GM21367 (cell line): ENCODE measurements at regions not wholly inside any gene's neighbourhood (a gene's known extent, or its start where the extent isn't known, plus 50 kb on each side); places are given as distances from the start of the nearest gene placed in this dataset.
"Not testable (repeated sequence)": the region's sequence is repeated elsewhere in the genome, so short reads cannot be mapped to it uniquely, and the experiment has no call there.

Experiments
- ATAC-seq: cut with Tn5 transposase; IDR thresholded peaks from one replicate; pipeline ENCODE4 v1.9.1; 2021; ENCODE audit not compliant: unreplicated experiment

DNA sequence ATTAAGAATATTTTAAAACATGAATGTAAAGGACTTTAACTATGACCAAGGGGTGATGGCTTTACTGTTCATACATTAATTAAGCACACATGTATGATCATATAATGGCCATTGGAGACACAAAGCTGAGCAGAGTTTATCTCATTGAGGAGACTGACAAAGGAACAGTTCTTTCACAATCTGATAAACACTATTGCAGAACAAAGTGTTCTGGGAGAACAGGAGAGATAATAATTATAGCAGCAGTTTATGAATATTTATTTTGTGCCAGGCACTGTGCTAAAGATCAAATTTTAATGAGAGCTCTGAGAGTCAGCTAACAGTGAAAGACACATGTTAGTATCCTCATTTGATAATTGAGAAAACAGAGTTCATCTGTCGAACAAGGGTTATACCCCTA is 242.4 kb upstream of the NR3C2 start:
- no peak for ATAC-seq

DNA sequence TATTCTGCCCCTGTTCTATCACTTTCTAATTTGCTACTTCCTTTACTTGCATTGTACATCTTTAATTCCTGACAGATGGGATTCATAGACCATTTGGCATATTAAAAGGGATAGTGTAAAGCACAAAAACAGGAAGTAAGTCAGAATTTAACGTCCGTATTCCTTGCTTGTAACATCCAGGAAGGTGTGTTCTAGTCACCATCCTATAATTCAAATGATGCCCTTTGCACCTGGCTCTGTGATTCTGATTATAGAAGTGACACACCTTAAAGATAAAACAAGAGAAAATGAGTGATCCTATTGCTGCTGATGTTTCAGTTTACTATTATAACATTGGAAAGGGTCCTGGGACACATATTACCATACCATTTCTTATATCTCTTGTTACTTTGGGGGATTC is 238.7 kb upstream of the NR3C2 start:
- ATAC-seq: no peak

DNA sequence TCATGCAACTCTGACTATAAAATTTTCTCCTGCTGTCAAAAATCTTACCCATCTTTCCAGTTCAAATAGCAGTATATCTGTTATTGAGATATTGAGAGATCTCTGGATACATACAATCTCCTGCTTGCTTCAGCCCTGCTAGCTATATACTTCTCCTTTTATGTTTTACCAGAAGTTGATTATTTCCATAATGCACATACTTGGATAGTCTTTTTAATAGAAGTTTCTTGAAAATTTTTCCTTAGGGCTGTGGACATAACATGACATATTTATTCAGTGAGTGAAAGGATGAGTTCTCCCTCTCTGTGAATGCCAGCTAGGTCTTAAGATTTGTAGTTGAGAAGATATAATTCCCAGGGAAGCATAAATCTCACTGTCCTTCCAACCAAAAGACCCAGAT is 234.1 kb upstream of the NR3C2 start:
- no peak for ATAC-seq

DNA sequence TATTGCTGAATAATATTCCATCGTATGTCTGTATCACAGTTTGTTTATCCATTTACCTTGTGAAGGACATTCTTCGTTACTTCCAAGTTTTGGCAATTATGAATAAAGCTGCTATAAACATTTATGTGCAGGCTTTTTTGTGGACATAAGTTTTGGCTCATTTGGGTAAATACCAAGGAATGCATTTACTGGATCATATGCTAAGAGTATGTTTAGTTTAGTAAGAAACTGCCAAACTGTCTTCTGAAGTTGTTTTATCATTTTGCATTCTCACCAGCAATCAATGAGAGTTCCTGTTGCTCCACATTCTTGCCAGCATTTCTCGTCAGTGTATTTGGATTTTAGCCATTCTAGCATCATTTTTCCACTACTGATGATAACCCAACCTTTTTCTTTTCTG is 232.7 kb upstream of the NR3C2 start:
- no peak for ATAC-seq

DNA sequence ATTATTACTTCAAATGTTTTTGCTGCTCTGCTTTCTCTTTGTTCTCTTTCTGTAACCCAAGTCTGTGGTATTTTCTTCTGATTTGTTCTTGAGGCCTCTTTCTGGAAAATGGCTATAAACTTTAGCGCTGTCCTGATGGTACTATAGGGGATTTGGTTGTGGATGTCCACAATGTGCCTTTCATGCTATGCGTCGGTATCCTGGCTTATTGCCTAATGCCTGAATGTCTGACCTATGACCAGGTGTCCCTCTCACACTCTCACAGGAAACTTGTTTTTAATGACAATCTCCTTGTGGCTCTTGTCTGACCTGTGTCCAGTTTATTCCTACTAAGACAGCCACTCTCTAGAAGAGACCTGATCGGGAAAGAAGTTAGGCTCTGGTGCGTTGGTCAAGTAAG is 222.4 kb upstream of the NR3C2 start:
- ATAC-seq: no peak

DNA sequence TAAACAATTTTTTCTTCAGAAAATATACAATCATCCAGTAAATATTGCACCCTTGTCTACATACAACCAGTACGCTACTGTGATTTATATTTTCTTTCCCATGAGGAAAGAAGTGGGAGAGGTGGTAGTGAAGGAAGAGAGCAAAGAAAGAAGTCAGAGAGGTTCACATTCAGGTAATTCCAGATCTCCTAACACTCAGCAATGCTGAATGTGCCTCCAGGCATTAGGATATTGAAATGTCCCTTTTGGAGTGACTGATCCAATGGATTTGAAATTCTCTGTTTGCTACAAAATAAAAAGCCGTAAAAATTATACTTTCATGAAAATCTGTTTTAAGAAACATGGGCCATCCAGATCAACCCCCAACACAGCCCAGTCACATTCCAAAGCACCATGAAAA is 211.9 kb upstream of the NR3C2 start:
- no peak for ATAC-seq

DNA sequence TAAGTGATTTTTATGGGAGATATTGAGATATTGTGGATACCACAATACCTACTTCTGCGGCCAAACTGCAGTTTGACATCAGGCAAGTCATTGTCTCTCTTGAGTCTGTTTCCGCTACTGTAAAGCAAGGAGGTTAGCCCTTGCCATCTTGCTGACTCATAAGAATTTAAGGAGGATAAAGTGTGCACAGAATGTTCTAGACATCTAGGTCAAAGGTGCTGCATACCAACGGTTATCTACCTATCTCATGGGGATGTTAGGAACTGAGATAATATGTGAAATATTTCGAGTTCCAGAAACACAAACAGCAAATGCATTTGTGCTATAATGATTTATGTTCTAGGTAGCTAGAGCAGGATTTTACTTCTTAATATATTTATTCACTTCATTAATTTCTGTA is 211.5 kb upstream of the NR3C2 start:
- ATAC-seq: no peak

DNA sequence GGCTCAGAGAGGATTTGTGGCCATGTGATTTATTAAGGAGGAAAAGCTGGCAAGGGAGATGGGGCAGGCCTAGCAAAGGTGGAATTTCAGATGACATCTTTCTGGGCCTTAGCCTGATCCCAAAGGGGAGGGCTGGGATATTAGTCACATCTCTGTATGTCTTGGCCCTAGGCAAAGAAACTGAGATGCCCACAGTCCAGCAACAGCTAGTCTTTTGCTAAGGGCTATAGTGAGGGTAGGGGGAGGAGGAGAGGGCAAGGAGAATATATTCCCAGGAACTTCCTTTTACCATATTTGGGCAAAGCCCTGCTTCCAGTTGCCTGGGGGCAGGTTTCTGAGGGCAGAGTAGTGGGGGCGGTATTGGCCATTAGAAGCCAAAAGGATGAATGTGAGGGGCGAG is 209.8 kb upstream of the NR3C2 start:
- ATAC-seq: no peak

DNA sequence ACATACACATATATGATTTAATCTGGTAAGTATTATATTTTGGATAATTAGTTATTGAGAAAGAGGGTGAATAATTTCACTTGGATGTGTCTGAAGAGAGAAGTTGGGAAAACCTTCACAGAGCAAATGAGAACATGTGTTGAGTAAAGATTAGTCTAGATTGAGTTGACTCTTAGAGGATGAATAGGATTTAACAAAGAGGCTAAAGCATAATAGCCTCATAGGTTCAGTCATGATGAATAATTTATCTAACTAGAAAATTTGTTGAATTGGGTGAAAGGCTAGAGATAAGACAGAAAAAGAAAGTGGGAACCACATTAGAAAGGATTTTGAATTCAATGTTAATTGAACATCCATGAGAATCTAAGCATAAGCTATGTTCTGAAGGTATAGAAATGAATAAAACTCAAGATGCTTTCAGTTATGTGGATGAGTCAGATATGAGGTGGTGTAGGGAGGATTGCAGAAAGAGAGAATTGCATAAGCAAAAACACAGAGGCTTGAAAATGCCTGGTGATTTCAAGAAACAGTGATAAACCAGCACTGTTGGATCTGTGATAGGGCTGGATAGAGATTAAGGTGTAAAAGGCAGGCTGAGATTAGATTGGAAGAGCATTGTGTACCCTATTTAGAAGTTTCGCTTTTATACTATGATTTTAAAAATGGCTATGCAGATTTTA is 207.6 kb upstream of the NR3C2 start:
- no peak for ATAC-seq

DNA sequence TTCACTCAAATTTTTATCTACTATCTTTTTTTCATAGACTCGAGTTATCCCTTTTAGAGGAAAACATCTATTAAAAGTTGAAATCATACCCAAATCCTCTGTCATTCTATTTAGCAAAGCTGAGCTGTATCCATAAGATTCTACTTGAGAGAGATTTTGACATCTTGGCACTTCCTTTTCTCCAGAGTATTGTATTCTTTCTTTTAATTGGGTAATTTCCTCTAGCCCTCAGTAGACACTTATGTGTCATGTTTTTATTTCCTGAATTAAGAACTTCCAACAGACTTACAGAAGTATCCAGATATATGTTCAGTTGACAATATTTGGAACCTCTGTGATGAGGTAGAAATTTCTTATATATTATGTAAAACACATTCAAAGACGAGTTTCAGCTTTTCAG is 201.6 kb upstream of the NR3C2 start:
- ATAC-seq: no peak

DNA sequence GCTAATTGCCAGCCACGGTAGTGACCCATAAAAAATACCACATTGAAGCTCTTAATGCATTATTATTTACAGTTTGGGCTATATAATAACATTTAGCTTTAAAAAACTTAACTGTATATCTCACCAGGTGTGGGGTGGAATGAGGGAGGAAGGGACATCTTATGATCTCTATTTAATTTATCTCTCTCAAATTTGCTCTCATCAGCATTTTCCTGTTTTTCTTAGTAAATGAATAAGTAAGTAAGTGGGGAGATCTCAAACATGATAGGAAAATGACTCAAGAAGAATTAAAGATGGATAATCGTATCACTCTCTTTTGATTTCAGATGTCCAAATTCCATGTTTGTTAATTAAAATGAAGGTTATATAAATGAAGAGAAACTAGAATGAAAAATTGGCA is 200.7 kb upstream of the NR3C2 start:
- no peak for ATAC-seq

DNA sequence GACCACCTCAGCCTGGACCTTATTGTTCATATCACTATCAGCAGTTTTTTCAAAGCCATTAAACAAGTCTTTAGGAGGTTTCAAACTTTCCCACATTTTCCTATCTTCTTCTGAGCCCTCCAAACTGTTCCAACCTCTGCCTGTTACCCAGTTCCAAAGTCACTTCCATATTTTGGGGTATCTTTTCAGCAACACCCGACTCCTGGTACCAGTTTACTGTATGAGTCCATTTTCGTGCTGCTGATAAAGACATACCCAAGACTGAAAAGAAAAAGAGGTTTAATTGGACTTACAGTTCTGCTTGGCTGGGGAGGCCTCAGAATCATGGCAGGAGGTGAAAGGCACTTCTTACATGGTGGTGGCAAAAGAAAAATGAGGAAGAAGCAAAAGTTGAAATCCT is 195.9 kb upstream of the NR3C2 start:
- not testable (repeated sequence) for ATAC-seq

DNA sequence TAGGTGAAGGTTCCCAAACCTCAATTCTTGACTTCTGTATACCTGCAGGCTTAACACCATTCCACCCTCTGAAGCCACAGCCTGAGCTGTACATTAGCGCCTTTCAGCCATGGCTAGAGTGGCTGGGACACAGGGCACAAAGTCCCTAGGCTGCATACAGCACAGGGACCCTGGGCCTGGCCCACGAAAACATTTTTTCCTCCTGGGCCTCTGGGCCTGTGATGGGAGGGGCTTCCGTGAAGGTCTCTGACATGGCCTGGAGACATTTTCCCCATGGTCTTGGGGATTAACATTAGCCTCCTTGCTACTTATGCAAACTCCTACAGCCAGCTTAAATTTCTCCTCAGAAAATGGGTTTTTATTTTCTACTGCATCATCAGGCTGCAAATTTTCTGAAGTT is 195.2 kb upstream of the NR3C2 start:
- ATAC-seq: not testable (repeated sequence)

DNA sequence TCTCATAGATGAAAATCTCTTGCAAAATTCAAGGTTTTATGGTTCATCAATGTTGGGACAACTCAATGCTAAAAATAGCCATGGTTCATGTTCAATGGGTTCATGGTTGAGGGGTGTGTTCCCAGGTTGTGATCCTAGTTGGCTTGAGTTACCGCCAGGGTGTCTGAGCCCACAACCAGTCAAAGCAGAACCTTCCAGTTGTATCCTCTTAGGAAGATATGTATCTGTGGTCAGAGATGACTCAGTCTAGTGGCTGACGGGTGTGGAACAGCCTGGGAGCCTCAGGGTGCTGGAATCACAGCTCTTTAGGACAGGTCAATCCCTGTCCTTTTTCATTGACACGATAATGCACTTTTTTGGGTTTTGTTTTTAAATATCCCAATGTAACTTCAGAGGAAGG is 192.3 kb upstream of the NR3C2 start:
- no peak for ATAC-seq

DNA sequence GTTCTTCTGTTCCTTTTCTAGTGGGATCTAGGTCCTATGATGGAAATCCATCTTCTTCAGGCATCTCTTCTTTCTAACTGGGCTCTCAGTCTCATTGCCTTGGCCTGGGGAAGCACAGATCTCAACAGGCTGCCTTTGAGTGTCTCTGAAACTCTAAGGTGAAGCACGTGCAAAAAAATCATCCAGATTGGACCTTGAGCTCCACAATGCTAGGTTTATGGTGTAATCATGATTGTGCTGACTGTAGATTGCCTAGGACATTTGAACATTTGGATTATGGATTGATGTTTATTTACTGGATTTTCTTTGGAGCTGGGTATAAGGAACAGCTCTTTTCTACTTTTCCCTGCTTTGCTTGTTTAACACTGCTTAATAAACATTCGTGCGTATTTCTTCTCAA is 191.5 kb upstream of the NR3C2 start:
- ATAC-seq: no peak

DNA sequence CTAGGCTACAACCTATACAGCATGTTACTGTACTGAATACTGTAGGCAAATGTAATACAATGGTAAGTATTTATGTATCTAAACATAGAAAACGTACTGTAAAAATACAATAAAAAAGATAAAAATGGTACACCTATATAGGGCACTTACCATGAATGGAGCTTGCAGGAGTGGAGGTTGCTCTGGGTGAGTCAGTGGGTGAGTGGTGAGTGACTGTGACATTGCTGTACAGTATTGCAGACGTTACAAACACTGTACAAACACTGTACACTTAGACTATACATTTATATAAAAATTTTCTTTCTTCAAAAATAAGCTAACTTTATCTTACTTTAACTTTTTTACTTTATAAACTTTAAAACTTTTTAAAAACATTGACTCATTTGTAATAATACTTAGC is 190.3 kb upstream of the NR3C2 start:
- no peak for ATAC-seq

DNA sequence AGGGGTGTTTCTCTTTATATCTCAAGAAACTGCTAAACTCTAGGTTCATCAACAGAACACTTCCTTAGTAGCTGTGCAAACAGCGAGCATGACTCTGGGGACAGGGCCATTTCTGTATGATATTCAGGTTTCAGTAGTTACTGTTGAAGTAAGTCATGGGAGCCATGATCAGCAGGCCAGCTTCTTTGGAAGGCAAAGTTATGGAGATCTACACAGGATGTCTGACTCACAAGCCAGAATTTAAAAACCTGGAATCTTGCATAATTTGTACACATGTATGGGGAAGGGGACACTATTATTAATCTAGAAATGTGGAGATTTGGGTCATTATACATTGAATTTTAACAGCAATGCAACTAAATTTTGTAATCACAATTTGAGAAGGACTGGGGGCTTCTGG is 187.8 kb upstream of the NR3C2 start:
- no peak for ATAC-seq

DNA sequence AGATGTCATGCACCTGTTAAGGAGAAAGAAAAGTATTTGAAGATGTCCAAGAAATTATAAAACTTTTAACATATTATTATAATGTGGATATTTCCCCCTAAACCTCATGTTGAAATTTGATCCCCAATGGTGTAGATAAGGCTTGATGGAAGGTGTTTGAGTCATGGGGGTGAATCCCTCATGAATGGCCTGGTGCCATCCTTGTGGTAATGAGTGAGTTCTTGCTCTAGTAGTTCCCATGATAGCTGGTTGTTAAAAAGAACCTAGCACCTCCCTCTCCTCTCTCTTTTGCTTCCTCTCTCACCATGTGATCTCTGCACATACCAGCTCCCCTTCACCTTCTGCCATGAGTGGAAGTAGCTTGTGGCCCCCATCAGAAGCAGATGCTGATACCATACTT is 176.6 kb upstream of the NR3C2 start:
- no peak for ATAC-seq

DNA sequence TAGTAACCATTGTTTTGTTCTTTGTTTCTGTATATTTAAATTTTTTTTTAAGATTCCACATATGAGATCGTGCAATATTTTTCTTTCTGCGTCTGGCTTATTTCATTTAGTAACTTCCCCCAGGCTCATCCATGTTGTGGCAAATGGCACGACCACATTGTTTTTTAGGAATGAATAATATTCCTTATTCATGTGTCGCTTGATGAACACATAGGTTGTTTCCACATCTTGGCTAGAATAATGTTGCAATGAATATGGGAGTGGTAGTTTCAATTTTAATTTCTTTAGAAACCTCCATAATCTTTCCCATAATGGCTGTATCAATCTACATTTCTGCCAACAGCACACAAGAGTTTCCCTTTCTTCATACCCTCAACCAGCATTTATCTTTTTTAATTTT is 166.8 kb upstream of the NR3C2 start:
- ATAC-seq: no peak

DNA sequence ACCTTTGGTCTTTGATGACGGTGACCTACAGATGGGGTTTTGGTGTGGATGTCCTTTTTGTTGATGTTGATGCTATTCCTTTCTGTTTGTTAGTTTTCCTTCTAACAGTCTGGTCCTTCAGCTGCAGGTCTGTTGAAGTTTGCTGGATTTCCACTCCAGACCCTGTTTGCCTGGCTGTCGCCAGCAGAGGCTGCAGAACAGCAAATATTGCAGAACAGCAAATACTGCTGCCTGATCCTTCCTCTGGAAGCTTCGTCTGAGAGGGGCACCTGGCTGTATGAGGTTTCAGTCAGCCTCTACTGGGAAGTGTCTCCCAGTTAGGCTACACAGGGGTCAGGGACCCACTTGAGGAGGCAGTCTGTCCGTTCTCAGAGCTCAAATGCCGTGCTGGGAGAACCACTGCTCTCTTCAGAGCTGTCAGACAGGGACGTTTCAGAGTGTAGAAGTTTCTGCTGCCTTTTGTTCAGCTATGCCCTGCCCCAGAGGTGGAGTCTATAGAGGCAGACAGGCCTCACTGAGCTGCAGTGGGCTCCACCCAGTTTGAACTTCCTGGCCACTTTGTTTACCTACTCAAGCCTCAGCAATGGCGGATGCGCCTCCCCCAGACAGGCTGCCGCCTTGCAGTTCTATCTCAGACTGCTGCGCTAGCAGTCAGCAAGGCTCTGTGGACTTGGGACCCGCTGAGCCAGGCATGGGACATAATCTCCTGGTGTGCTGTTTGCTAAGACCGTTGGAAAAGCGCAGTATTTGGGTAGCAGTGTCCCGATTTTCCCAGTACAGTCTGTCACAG is 156.4 kb upstream of the NR3C2 start:
- ATAC-seq: not testable (repeated sequence)

DNA sequence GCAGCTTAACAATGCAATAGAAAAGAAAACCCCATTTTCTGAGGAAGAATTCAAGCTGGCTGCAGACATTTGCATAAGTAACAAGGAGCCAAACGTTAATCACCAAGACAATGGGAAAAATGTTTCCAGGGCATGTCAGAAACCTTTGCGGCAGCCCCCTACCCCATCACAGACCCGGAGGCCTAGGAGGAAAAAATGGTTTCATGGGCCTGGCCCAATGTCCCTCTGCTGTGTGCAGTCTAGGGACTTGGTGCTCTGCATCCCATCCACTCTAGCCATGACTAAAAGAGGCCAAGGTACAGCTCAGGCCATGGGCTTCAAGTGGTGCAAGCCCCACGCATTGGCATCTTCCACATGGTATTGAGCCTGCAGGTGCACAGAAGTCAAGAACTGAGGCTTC is 147.0 kb upstream of the NR3C2 start:
- no peak for ATAC-seq

DNA sequence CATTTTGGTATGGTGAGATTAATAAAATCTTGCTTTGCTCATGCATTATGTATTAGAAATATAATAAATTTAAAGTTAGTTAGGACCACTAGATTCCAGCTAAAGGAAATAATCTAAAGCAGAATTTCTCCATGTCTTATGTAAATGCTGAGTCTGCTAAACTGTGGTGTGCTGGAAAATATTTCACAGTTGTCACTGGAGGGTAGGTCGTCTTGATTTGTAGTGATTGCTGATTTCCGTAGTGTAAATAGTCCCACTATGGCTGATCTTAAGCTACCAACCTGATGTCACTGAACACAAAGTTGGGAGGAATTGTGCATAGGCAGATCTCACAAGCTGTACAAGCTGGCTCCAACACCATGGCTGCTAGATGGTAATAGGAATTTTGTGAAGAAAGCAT is 133.4 kb upstream of the NR3C2 start:
- ATAC-seq: no peak

DNA sequence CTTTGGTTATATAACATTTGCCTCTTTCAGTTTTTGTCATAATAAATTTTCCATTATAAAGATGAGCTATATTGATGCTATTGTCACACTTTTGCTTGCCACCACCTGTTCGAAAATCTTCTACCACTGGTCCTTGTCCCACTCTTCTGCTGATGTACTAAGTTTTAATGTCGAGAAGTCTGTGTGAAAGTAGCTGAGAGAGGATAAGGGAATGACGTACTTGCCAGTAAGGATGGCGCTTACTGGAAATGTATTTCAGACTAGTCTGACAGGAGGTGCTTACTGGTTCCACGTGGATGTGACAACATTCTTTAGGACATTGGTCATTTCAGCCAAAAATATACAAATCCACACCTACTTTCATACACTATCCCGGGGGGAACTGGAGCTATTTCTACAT is 132.7 kb upstream of the NR3C2 start:
- no peak for ATAC-seq
